HG02885 (cell line): ENCODE measurements at regions not wholly inside any gene's neighbourhood (a gene's known extent, or its start where the extent isn't known, plus 50 kb on each side); places are given as distances from the start of the nearest gene placed in this dataset.

ENCODE experiments used
- ATAC-seq: cut with Tn5 transposase; IDR thresholded peaks from one replicate; pipeline ENCODE4 v1.9.1; 2021; ENCODE audit warnings: mild to moderate bottlenecking; ENCODE audit not compliant: unreplicated experiment, poor library complexity

- no peak for ATAC-seq
These were observed 567.2 kb downstream of the SNAPC1 start for GRCh38 chr14:62329427-62329826.

GRCh38 chr14:62347562-62348011, 585.4 kb downstream of the SNAPC1 start:
- ATAC-seq = no peak

- ATAC-seq = no peak
These were observed 595.1 kb downstream of the SNAPC1 start for GRCh38 chr14:62357362-62357761.

GRCh38 chr14:62364161-62364560, 601.9 kb downstream of the SNAPC1 start:
- no peak for ATAC-seq

GRCh38 chr14:62364800-62365280, 602.6 kb downstream of the SNAPC1 start:
- no peak for ATAC-seq

GRCh38 chr14:62369919-62370560, 607.8 kb downstream of the SNAPC1 start:
- no peak for ATAC-seq

- ATAC-seq = no peak
These were observed 611.7 kb downstream of the SNAPC1 start for GRCh38 chr14:62373944-62374343.

- ATAC-seq = no peak
These were observed 615.8 kb downstream of the SNAPC1 start for GRCh38 chr14:62378057-62378456.

- ATAC-seq = no peak
These were observed 619.3 kb downstream of the SNAPC1 start for GRCh38 chr14:62381311-62382070.

- ATAC-seq = no peak
These were observed 636.1 kb downstream of the KCNH5 start for GRCh38 chr14:62409169-62409568.

GRCh38 chr14:62409626-62410300, 635.5 kb downstream of the KCNH5 start:
- ATAC-seq = no peak

- no peak for ATAC-seq
These were observed 624.4 kb downstream of the KCNH5 start for GRCh38 chr14:62420847-62421246.

GRCh38 chr14:62428429-62429203, 616.6 kb downstream of the KCNH5 start:
- ATAC-seq = no peak

GRCh38 chr14:62429683-62430082, 615.6 kb downstream of the KCNH5 start:
- no peak for ATAC-seq

- no peak for ATAC-seq
These were observed 613.8 kb downstream of the KCNH5 start for GRCh38 chr14:62431496-62431895.

GRCh38 chr14:62432955-62433354, 612.3 kb downstream of the KCNH5 start:
- no peak for ATAC-seq

- ATAC-seq = no peak
These were observed 609.0 kb downstream of the KCNH5 start for GRCh38 chr14:62436261-62436660.

- ATAC-seq = no peak
These were observed 606.0 kb downstream of the KCNH5 start for GRCh38 chr14:62439210-62439609.

GRCh38 chr14:62443796-62444195, 601.5 kb downstream of the KCNH5 start:
- ATAC-seq = no peak

GRCh38 chr14:62445570-62445969, 599.7 kb downstream of the KCNH5 start:
- no peak for ATAC-seq
